Gastroesophageal sphincter (tissue), 3 donors: ENCODE measurements at regions not wholly inside any gene's neighbourhood (a gene's known extent, or its start where the extent isn't known, plus 50 kb on each side); places are given as distances from the start of the nearest gene placed in this dataset.

ENCODE experiments used
- CTCF ChIP-seq, 4 experiments: fragments of 200-600 bp in 2 of 4; fragments of 450-650 bp in 2 of 4; sonication (generic) in 1 of 4; IDR thresholded peaks; one replicate each; pipeline ENCODE4 v1.5.1; 2017 to 2019; ENCODE audit warnings: antibody characterized with exemption in 4 of 4, mild to moderate bottlenecking in 2 of 4, moderate library complexity in 2 of 4
- EP300 ChIP-seq: sonication (generic); formaldehyde crosslinking; IDR thresholded peaks from one replicate; pipeline ENCODE4 v1.6.1; 2017; ENCODE audit warnings: antibody characterized with exemption, mild to moderate bottlenecking
- POLR2A ChIP-seq, 2 donors: fragments of 450-650 bp; IDR thresholded peaks; one replicate each; pipeline ENCODE4 v1.6.1; 2017; ENCODE audit warnings: antibody characterized with exemption in 2 of 2, mild to moderate bottlenecking in 2 of 2, moderate library complexity in 1 of 2
- POLR2AphosphoS5 ChIP-seq: sonication (generic); formaldehyde crosslinking; IDR thresholded peaks from one replicate; pipeline ENCODE4 v1.6.1; 2017; ENCODE audit warnings: antibody characterized with exemption

GRCh38 chr13:36549126-36549702, 116.9 kb downstream of the CCNA1 start:
- no peak for TF ChIP-seq CTCF (IDR thresholded peaks at IDR 0.05)
- TF ChIP-seq POLR2A (IDR thresholded peaks at IDR 0.05) = no peak
- no peak for TF ChIP-seq EP300
- TF ChIP-seq POLR2AphosphoS5 = no peak
